Ovary (tissue), 7 donors: ENCODE measurements at regions not wholly inside any gene's neighbourhood (a gene's known extent, or its start where the extent isn't known, plus 50 kb on each side); places are given as distances from the start of the nearest gene placed in this dataset.

Experiments used
- DNase-seq, 5 donors: peaks; one replicate each; pipeline ENCODE4 v3.0.0-alpha.2; 2019 to 2020
- H3K27ac ChIP-seq, 2 donors: fragments of 200-600 bp; one replicate each; pipeline versions ENCODE4 v1.5.1 to v1.8.0; 2019 to 2022
- H3K27me3 ChIP-seq: fragments of 200-600 bp; one replicate; pipeline ENCODE4 v1.8.0; 2022
- H3K36me3 ChIP-seq: fragments of 200-600 bp; sonication (generic); one replicate; pipeline ENCODE4 v1.5.1; 2019
- H3K4me1 ChIP-seq: one replicate; pipeline ENCODE4 v1.8.1; 2013; ENCODE audit warnings: mild to moderate bottlenecking, moderate library complexity; ENCODE audit not compliant: insufficient read depth
- H3K4me3 ChIP-seq: fragments of 200-600 bp; sonication (generic); one replicate; pipeline ENCODE4 v1.5.1; 2017
- H3K9me3 ChIP-seq, 2 donors: fragments of 200-600 bp in 1 of 2; sonication (generic) in 1 of 2; one replicate each; pipeline versions ENCODE4 v1.5.1 to v1.8.1; 2013 to 2019; ENCODE audit warnings: mild to moderate bottlenecking in 1 of 2, moderate library complexity in 1 of 2
- CTCF ChIP-seq, 3 donors: fragments of 450-650 bp in 2 of 3; fragments of 200-600 bp in 1 of 3; IDR thresholded peaks; one replicate each; pipeline versions ENCODE4 v1.5.1 to v1.8.0; 2016 to 2022; ENCODE audit warnings: antibody characterized with exemption in 3 of 3, mild to moderate bottlenecking in 1 of 3
- EP300 ChIP-seq: sonication (generic); formaldehyde crosslinking; IDR thresholded peaks from one replicate; pipeline ENCODE4 v1.6.1; 2017; ENCODE audit warnings: antibody characterized with exemption
- POLR2A ChIP-seq: fragments of 450-650 bp; IDR thresholded peaks from one replicate; pipeline ENCODE4 v1.6.1; 2017; ENCODE audit warnings: antibody characterized with exemption, mild to moderate bottlenecking, moderate library complexity
- WGBS, 3 donors: extraction: QIAGEN DNeasy Blood & Tissue Kit in 1 of 3; methylation state at CpG; one replicate each; pipeline versions ENCODE4 v1.1.5 to v1.1.7; 2013 to 2017; 5-methylcytosine and 5-hydroxymethylcytosine counted together
- intact Hi-C, 4 donors: fragments of 100-400 bp; cut with DNase I; formaldehyde crosslinking; loops; one replicate each; pipeline versions ENCODE4 v1.11.0 to v1.15.1; 2022 to 2023
- donor health status: DM: no; HTN: no; CAD: no; lungs with moderate emphysema.
- donor health status: DM: no; HTN: no; CAD: no.
- donor health status: Bipolar disorder and iron deficiency.
- donor health status: DM: no; HTN: no; CAD: no.
- donor health status: DM: yes; HTN: yes; CAD: no.

- Histone ChIP-seq H3K4me3 (no peak overlapping the region), H3K27me3 (no peaks in the 10 kb centered on the region), H3K4me1 (peaks cover 6% of the 10 kb centered on the region), H3K27ac (no peak overlapping the region), H3K36me3 (no peaks in the 10 kb centered on the region), H3K9me3 (no peaks in the 10 kb centered on the region)
- WGBS, 3 donors = 90 to 100% (median 96%) methylated on average over 1 of the region's 1 CpG
- no peak for DNase-seq
- TF ChIP-seq EP300 (no peak), CTCF (IDR thresholded peaks at IDR 0.05) (no peak), POLR2A (no peak)
- intact Hi-C loops = no loop called here
Measured at GRCh38 chr21:32916088-32916487, 109.6 kb upstream of the OLIG2 start.

- Histone ChIP-seq H3K27me3 (no peaks in the 10 kb centered on the region), H3K36me3 (no peaks in the 10 kb centered on the region), H3K9me3 (no peaks in the 10 kb centered on the region), H3K4me3 (no peak overlapping the region), H3K4me1 (peaks cover 6% of the 10 kb centered on the region), H3K27ac (no peak overlapping the region)
- WGBS, 3 donors = 55 to 73% (median 60%) methylated on average over 2 of the region's 2 CpGs
- no peak for DNase-seq
- intact Hi-C loops = no loop called here
- no peak for TF ChIP-seq CTCF (IDR thresholded peaks at IDR 0.05)
Measured at GRCh38 chr21:32916522-32917099, 109.1 kb upstream of the OLIG2 start.

- WGBS, 3 donors = 11 to 24% (median 15%) methylated on average over 10 of the region's 10 CpGs
- TF ChIP-seq POLR2A (no peak), CTCF (IDR thresholded peaks at IDR 0.05) (no peak), EP300 (no peak)
Measured at GRCh38 chr21:32917362-32918135, 108.2 kb upstream of the OLIG2 start.

GRCh38 chr21:32918478-32919120, 107.1 kb upstream of the OLIG2 start:
- WGBS, 3 donors = 85 to 91% (median 88%) methylated on average over 11 of the region's 11 CpGs
- Histone ChIP-seq H3K4me3 (no peak overlapping the region), H3K36me3 (no peaks in the 10 kb centered on the region), H3K27ac (no peak overlapping the region), H3K4me1 (peaks cover 6% of the 10 kb centered on the region), H3K9me3 (no peaks in the 10 kb centered on the region), H3K27me3 (no peaks in the 10 kb centered on the region)
- DNase-seq = no peak
- no peak for TF ChIP-seq EP300
- TF ChIP-seq CTCF (IDR thresholded peaks at IDR 0.05) = no peak
- no peak for TF ChIP-seq POLR2A
- intact Hi-C loops = no loop called here

More at GRCh38 chr21:32917362-32918135, 108.2 kb upstream of the OLIG2 start:
- Histone ChIP-seq H3K27me3 (no peaks in the 10 kb centered on the region), H3K36me3 (no peaks in the 10 kb centered on the region), H3K27ac (no peak overlapping the region), H3K4me3 (no peak overlapping the region), H3K9me3 (no peaks in the 10 kb centered on the region), H3K4me1 (peaks cover 6% of the 10 kb centered on the region)
- intact Hi-C loops = no loop called here
- peak in 3 of 5 donors; percentile 37 to 81 (median 65) for DNase-seq
